ENCODE measurements at regions not wholly inside any gene's neighbourhood (a gene's known extent, or its start where the extent isn't known, plus 50 kb on each side); places are given as distances from the start of the nearest gene placed in this dataset.

DNA sequence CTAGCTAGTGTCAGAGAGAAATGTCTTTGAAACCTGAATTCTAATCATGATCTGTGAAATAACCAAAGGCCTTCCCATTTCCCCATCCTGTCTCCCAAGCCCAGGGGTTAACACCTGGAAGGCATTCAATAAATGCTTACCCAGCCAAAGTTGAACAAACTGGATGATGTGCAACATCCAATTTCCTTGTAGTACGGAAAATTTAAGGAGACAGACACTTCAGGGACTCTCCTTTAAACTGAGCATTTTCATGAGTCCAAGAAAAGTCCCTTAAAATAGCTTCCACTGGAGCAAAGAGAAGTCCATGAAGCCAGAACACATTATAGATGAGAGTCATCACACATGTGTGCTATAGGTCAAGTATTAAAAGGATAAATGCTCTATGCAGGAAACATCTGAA is 271.2 kb downstream of the RAB28 start:
- no peak for DNase-seq (ENCODE audit: extremely low read depth, low read depth)
- TF ChIP-seq CTCF (IDR thresholded peaks at IDR 0.05; ENCODE audit: low read depth, low read length), result no peak

DNA sequence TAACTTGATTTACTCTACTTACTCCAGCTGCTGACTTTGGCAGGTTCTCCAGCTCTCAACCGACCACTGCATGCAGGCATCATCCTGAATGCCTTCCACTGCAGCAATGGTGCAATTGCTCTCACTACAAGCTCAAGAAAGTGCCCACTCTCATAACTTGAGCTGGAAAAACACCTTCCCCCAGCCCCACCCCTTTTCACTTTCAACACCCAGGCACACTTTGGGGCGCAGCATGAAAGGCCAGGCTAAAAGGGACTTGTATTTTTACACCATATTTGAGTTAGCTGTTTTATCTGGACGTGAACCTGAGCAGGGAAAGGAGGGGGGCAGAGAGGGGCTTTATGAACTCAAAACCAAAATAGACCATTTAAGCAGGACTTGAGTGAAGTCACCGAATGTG is 274.5 kb downstream of the RAB28 start:
- no peak for TF ChIP-seq CTCF (IDR thresholded peaks at IDR 0.05; ENCODE audit: low read depth, low read length)
- DNase-seq (ENCODE audit: extremely low read depth, low read depth), result no peak

GRCh38 chr4:13208558-13209193 is 275.5 kb downstream of the RAB28 start:
- no peak for DNase-seq (ENCODE audit: extremely low read depth, low read depth)
- TF ChIP-seq CTCF (IDR thresholded peaks at IDR 0.05; ENCODE audit: low read depth, low read length), result no peak

- TF ChIP-seq CTCF (IDR thresholded peaks at IDR 0.05; ENCODE audit: low read depth, low read length), result no peak
- DNase-seq (ENCODE audit: extremely low read depth, low read depth), result no peak
Measured at GRCh38 chr4:13207226-13207625, 276.9 kb downstream of the RAB28 start.

DNA sequence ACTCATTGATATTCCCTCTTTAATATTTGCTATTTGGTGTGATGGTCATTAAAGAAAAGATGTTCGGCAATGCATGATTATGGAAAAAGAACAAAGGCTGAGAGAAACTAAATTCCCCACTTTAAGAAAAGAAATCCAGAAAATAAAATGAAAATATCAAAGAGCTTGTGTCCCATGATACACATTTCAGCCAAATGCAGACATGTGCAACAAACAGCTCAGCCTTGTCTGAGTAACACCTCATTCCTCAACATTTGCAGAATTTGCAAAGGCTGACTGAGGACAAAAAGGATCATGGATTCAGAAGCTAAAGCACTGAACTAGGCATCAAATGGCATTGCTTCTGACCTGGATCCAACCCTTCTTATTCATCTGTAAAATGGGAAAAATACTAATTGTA is 281.0 kb downstream of the RAB28 start:
- TF ChIP-seq CTCF (IDR thresholded peaks at IDR 0.05; ENCODE audit: low read depth, low read length), result no peak

DNA sequence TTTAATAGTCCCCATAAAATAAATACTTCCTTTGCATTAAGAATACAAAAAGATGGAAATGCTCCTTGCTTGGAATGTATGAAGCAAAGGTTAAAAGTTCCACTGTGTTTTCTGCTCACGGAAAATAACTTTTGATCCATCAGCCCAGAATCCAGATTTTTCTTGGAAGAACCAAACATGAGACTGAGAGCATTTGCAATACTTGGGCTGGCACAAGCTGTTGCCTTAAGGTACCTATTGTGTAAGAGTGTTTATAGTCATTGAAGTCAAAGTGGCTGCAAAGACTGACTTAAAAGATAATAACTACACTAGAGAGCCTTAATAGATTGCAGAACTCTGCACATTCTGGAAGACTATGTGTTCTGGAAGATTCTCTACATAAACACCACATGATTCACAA is 281.4 kb downstream of the RAB28 start:
- TF ChIP-seq CTCF (IDR thresholded peaks at IDR 0.05; ENCODE audit: low read depth, low read length), result no peak
- no peak for DNase-seq (ENCODE audit: extremely low read depth, low read depth)

More for the DNA sequence above, 281.0 kb downstream of the RAB28 start:
- DNase-seq (ENCODE audit: extremely low read depth, low read depth), result no peak

DNA sequence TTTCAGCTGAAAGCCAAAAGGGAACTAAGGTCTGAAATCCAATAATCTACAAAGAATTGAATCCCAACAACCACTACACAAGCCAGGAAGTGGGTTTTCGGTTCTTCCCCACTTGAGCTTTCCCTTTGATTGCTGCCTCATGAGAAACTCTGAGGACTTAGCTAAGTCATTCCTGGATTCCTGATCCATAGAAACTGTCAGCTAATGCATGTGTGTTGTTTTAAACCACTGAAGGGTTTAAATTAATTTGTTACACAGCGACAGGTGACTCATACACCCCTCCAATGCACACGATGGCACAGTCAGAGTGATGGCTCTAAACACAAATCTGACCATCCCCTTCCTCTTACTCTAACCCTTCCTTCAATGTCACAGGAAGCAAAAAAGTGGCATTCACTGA is 282.9 kb downstream of the RAB28 start:
- no peak for TF ChIP-seq CTCF (IDR thresholded peaks at IDR 0.05; ENCODE audit: low read depth, low read length)
- no peak for DNase-seq (ENCODE audit: extremely low read depth, low read depth)
